Liver (tissue), 3 donors: ENCODE measurements at regions not wholly inside any gene's neighbourhood (a gene's known extent, or its start where the extent isn't known, plus 50 kb on each side); places are given as distances from the start of the nearest gene placed in this dataset.

Source experiments
- EGR1 ChIP-seq, 2 donors: IDR thresholded peaks; 2 replicates each; pipeline ENCODE4 v1.6.1; 2016 to 2018; ENCODE audit warnings: antibody characterized with exemption in 2 of 2, low read depth in 2 of 2
- HNF4G ChIP-seq: IDR thresholded peaks from 2 replicates; pipeline ENCODE4 v1.6.1; 2016; ENCODE audit warnings: antibody characterized with exemption
- JUND ChIP-seq, 2 donors: IDR thresholded peaks; 2 replicates each; pipeline ENCODE4 v1.6.1; 2016; ENCODE audit warnings: antibody characterized with exemption in 2 of 2
- RAD21 ChIP-seq, 2 donors: IDR thresholded peaks; 2 replicates each; pipeline ENCODE4 v1.6.1; 2016; ENCODE audit warnings: antibody characterized with exemption in 2 of 2, mild to moderate bottlenecking in 2 of 2
- YY1 ChIP-seq: IDR thresholded peaks from 2 replicates; pipeline ENCODE4 v1.6.1; 2016; ENCODE audit warnings: antibody characterized with exemption, mild to moderate bottlenecking
- TF ChIP-seq, protein P1 (sequence below): fragments of 150-350 bp; IDR thresholded peaks from 2 replicates; pipeline ENCODE4 v1.5.1; 2017; ENCODE audit warnings: improper control_type of control experiment, low read depth, low read length; ENCODE audit not compliant: missing input control
- TF ChIP-seq, protein P2 (sequence below): IDR thresholded peaks from 2 replicates; pipeline ENCODE4 v1.6.1; 2016; ENCODE audit warnings: antibody characterized with exemption, mild to moderate bottlenecking
- TF ChIP-seq, protein P3 (sequence below): IDR thresholded peaks from 2 replicates; pipeline ENCODE4 v1.6.1; 2016; ENCODE audit warnings: antibody characterized with exemption
- donor health status: healthy.
- donor health status: healthy.

DNA sequence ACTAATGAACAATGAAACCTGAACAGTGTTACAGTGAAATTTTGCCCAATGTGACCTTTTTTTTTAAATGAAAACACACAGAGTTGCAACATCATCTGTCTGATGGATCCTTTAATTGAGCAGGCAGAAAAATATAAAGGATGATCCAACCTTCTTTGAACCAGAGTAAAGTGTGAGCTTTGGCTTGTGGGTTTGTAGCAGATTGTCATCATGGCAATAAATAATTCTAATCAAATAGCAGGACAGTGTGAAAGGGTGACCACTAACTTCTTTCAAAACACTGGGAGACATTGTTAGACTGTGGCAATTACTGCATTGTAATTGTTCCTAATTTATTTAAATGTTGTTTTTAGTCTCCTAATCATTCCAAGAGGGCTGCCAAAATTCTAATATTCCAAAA lies 197.2 kb downstream of the CHD9NB start:
- TF ChIP-seq EGR1 (IDR thresholded peaks at IDR 0.05; ENCODE audit: low read depth in 2 of 2) (no peak), HNF4G (no peak), JUND (IDR thresholded peaks at IDR 0.05) (no peak), RAD21 (IDR thresholded peaks at IDR 0.05) (no peak), YY1 (no peak)
- TF ChIP-seq, protein P1, sequence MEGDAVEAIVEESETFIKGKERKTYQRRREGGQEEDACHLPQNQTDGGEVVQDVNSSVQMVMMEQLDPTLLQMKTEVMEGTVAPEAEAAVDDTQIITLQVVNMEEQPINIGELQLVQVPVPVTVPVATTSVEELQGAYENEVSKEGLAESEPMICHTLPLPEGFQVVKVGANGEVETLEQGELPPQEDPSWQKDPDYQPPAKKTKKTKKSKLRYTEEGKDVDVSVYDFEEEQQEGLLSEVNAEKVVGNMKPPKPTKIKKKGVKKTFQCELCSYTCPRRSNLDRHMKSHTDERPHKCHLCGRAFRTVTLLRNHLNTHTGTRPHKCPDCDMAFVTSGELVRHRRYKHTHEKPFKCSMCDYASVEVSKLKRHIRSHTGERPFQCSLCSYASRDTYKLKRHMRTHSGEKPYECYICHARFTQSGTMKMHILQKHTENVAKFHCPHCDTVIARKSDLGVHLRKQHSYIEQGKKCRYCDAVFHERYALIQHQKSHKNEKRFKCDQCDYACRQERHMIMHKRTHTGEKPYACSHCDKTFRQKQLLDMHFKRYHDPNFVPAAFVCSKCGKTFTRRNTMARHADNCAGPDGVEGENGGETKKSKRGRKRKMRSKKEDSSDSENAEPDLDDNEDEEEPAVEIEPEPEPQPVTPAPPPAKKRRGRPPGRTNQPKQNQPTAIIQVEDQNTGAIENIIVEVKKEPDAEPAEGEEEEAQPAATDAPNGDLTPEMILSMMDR, result no peak
- TF ChIP-seq, protein P2, sequence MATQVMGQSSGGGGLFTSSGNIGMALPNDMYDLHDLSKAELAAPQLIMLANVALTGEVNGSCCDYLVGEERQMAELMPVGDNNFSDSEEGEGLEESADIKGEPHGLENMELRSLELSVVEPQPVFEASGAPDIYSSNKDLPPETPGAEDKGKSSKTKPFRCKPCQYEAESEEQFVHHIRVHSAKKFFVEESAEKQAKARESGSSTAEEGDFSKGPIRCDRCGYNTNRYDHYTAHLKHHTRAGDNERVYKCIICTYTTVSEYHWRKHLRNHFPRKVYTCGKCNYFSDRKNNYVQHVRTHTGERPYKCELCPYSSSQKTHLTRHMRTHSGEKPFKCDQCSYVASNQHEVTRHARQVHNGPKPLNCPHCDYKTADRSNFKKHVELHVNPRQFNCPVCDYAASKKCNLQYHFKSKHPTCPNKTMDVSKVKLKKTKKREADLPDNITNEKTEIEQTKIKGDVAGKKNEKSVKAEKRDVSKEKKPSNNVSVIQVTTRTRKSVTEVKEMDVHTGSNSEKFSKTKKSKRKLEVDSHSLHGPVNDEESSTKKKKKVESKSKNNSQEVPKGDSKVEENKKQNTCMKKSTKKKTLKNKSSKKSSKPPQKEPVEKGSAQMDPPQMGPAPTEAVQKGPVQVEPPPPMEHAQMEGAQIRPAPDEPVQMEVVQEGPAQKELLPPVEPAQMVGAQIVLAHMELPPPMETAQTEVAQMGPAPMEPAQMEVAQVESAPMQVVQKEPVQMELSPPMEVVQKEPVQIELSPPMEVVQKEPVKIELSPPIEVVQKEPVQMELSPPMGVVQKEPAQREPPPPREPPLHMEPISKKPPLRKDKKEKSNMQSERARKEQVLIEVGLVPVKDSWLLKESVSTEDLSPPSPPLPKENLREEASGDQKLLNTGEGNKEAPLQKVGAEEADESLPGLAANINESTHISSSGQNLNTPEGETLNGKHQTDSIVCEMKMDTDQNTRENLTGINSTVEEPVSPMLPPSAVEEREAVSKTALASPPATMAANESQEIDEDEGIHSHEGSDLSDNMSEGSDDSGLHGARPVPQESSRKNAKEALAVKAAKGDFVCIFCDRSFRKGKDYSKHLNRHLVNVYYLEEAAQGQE, result no peak
- TF ChIP-seq, protein P3, sequence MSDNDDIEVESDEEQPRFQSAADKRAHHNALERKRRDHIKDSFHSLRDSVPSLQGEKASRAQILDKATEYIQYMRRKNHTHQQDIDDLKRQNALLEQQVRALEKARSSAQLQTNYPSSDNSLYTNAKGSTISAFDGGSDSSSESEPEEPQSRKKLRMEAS, result no peak
